ENCODE measurements at regions not wholly inside any gene's neighbourhood (a gene's known extent, or its start where the extent isn't known, plus 50 kb on each side); places are given as distances from the start of the nearest gene placed in this dataset.
"Not testable (repeated sequence)": the region's sequence is repeated elsewhere in the genome, so short reads cannot be mapped to it uniquely, and the experiment has no call there.

GRCh38 chr10:120217736-120218135, 239.3 kb upstream of the PLPP4 start:
- intact Hi-C loops (cut with DNase I; ENCODE audit: low total_unique reads) = no loop called here
- WGBS, 5 donors = 35 to 53% (median 42%) methylated on average over 3 of the region's 3 CpGs
- H3K36me3 ChIP-seq = no peaks in the 10 kb centered on the region

GRCh38 chr10:120221873-120222485, 235.0 kb upstream of the PLPP4 start:
- no peak for DNase-seq
- 49 to 66% (median 52%) methylated on average over 4 of the region's 4 CpGs for WGBS, 5 donors
- Histone ChIP-seq H3K9me3 (peaks cover 0 to 5% (median 0%) of the 10 kb centered on the region in 8 donors), H3K27me3 (replicated peaks in 1 of 7) (peaks cover 0 to 6% (median 0%) of the 10 kb centered on the region in 7 donors), H3K27ac (no peak overlapping the region), H3K4me1 (no peaks in the 10 kb centered on the region), H3K36me3 (no peaks in the 10 kb centered on the region), H3K4me3 (no peak overlapping the region)
- TF ChIP-seq CTCF (IDR thresholded peaks at IDR 0.05 in 8 of 11, conservative IDR thresholded peaks at IDR 0.05 in 3 of 11) (peak in 3 of 11 experiments; percentile 13 to 22 (median 19)), POLR2A (IDR thresholded peaks at IDR 0.05) (no peak)
- intact Hi-C loops (cut with DNase I; ENCODE audit: low total_unique reads) = no loop called here

More at GRCh38 chr10:120217736-120218135, 239.3 kb upstream of the PLPP4 start:
- Histone ChIP-seq H3K4me1 (no peaks in the 10 kb centered on the region), H3K27ac (no peak overlapping the region), H3K4me3 (no peak overlapping the region), H3K9me3 (peaks cover 0 to 5% (median 0%) of the 10 kb centered on the region in 8 donors), H3K27me3 (replicated peaks in 1 of 7) (peaks cover 0 to 6% (median 0%) of the 10 kb centered on the region in 7 donors)
- DNase-seq = no peak
- no peak for TF ChIP-seq POLR2A (IDR thresholded peaks at IDR 0.05)
- TF ChIP-seq POLR2AphosphoS5 (IDR thresholded peaks at IDR 0.05) = no peak
- no peak for TF ChIP-seq CTCF (IDR thresholded peaks at IDR 0.05 in 8 of 11, conservative IDR thresholded peaks at IDR 0.05 in 3 of 11)

DNA sequence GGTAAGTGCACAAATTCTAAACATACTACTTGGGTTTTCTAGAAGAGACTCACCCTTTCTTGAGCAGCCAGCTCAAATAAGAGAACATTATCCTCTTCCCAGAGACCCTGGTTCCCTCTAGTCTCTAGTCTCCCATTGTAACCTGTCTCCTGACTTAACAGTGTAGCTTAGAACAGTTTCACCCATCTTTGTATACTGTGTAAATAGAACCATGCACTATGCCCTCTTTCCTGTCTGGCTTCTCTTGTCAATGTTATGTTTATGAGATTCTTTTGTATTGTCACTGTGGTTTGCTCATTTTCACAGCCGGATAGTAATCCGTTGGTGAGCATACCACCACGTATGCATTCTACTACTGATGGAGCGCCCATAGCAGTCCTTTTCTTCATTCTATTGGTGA, 227.4 kb upstream of the PLPP4 start:
- intact Hi-C loops (cut with DNase I; ENCODE audit: low total_unique reads) = no loop called here
- Histone ChIP-seq H3K27me3 (replicated peaks in 1 of 7) (peaks cover 0 to 6% (median 0%) of the 10 kb centered on the region in 7 donors), H3K36me3 (no peaks in the 10 kb centered on the region), H3K27ac (no peak overlapping the region), H3K4me3 (no peak overlapping the region), H3K9me3 (peaks cover 0 to 6% (median 0%) of the 10 kb centered on the region in 8 donors), H3K4me1 (no peaks in the 10 kb centered on the region)
- no peak for DNase-seq
- TF ChIP-seq CTCF (IDR thresholded peaks at IDR 0.05 in 8 of 11, conservative IDR thresholded peaks at IDR 0.05 in 3 of 11) = no peak
- TF ChIP-seq POLR2AphosphoS5 (IDR thresholded peaks at IDR 0.05) = no peak
- TF ChIP-seq POLR2A (IDR thresholded peaks at IDR 0.05) = no peak
- 90 to 91% (median 90%) methylated on average over 4 of the region's 4 CpGs for WGBS, 5 donors

GRCh38 chr10:120239695-120240094, 217.3 kb upstream of the PLPP4 start:
- intact Hi-C loops (cut with DNase I; ENCODE audit: low total_unique reads); H3K9me3 ChIP-seq; H3K4me3 ChIP-seq; DNase-seq; H3K27me3 ChIP-seq (replicated peaks in 1 of 7); H3K36me3 ChIP-seq; H3K4me1 ChIP-seq; H3K27ac ChIP-seq: not testable (repeated sequence)
- 65 to 69% (median 67%) methylated on average over 6 to 12 of the region's 12 CpGs for WGBS, 5 donors
